GM23248 (cell line): ENCODE measurements at regions not wholly inside any gene's neighbourhood (a gene's known extent, or its start where the extent isn't known, plus 50 kb on each side); places are given as distances from the start of the nearest gene placed in this dataset.
"Not testable (repeated sequence)": the region's sequence is repeated elsewhere in the genome, so short reads cannot be mapped to it uniquely, and the experiment has no call there.

Source experiments
- DNase-seq: peaks from one replicate; pipeline ENCODE4 v3.0.0-alpha.2; 2015
- H2AFZ ChIP-seq: fragments of 200-600 bp; sonication (generic); 2 replicates; pipeline ENCODE4 v1.6.1; 2016; ENCODE audit warnings: antibody characterized with exemption
- H3F3A ChIP-seq: fragments of 200-600 bp; sonication (generic); 2 replicates; pipeline ENCODE4 v1.6.1; 2016; ENCODE audit warnings: mild to moderate bottlenecking, antibody characterized with exemption, mixed run types; ENCODE audit not compliant: insufficient read depth
- H3K27ac ChIP-seq: fragments of 200-600 bp; sonication (generic); 2 replicates; pipeline ENCODE4 v1.5.1; 2016; ENCODE audit warnings: mild to moderate bottlenecking
- H3K27me3 ChIP-seq: fragments of 200-600 bp; sonication (generic); replicated peaks from 2 replicates; pipeline ENCODE4 v1.6.1; 2016; ENCODE audit warnings: mild to moderate bottlenecking; ENCODE audit not compliant: insufficient read depth
- H3K36me3 ChIP-seq: fragments of 200-600 bp; sonication (generic); 2 replicates; pipeline ENCODE4 v1.6.1; 2016; ENCODE audit warnings: low read depth, mild to moderate bottlenecking
- H3K4me1 ChIP-seq: fragments of 200-600 bp; sonication (generic); 2 replicates; pipeline ENCODE4 v1.6.1; 2016; ENCODE audit warnings: mild to moderate bottlenecking; ENCODE audit not compliant: insufficient read depth
- H3K4me2 ChIP-seq: fragments of 200-600 bp; sonication (generic); one replicate; pipeline ENCODE4 v1.6.1; 2016; ENCODE audit warnings: mild to moderate bottlenecking; ENCODE audit not compliant: unreplicated experiment
- H3K4me3 ChIP-seq: fragments of 200-600 bp; sonication (generic); 2 replicates; pipeline ENCODE4 v1.5.1; 2016; ENCODE audit warnings: mild to moderate bottlenecking
- H3K79me2 ChIP-seq: fragments of 200-600 bp; sonication (generic); 2 replicates; pipeline ENCODE4 v1.6.1; 2016; ENCODE audit warnings: mild to moderate bottlenecking; ENCODE audit not compliant: insufficient read depth
- H3K9ac ChIP-seq: fragments of 200-600 bp; sonication (generic); 2 replicates; pipeline ENCODE4 v1.6.1; 2016; ENCODE audit warnings: mild to moderate bottlenecking
- H3K9me2 ChIP-seq: fragments of 200-600 bp; sonication (generic); 2 replicates; pipeline ENCODE4 v1.6.1; 2016; ENCODE audit warnings: mixed run types, mild to moderate bottlenecking, moderate library complexity; ENCODE audit not compliant: insufficient read depth
- H3K9me3 ChIP-seq: fragments of 200-600 bp; sonication (generic); one replicate; pipeline ENCODE4 v1.6.1; 2017; ENCODE audit warnings: low read depth
- H4K20me1 ChIP-seq: fragments of 200-600 bp; sonication (generic); 2 replicates; pipeline ENCODE4 v1.6.0; 2016; ENCODE audit not compliant: insufficient read depth
- EZH2 ChIP-seq: fragments of 200-600 bp; sonication (generic); IDR thresholded peaks from 2 replicates; pipeline ENCODE4 v1.6.1; 2018; ENCODE audit warnings: antibody characterized with exemption, mild to moderate bottlenecking; ENCODE audit not compliant: insufficient read depth, poor library complexity, severe bottlenecking
- EZH2phosphoT487 ChIP-seq: fragments of 200-600 bp; sonication (generic); IDR thresholded peaks from 2 replicates; pipeline ENCODE4 v1.6.1; 2018; ENCODE audit warnings: antibody characterized with exemption, moderate library complexity, mild to moderate bottlenecking, low read depth; ENCODE audit not compliant: insufficient read depth
- WGBS, 2 experiments: methylation state at CpG; one replicate each; pipeline ENCODE4 v1.1.6; 2015 to 2017; ENCODE audit warnings: low lambda C conversion rate in 2 of 2, low coverage in 1 of 2; ENCODE audit errors: missing lambda C conversion rate in 2 of 2; 5-methylcytosine and 5-hydroxymethylcytosine counted together
- in situ Hi-C: fragments of 300-500 bp; cut with MboI; formaldehyde crosslinking; loops from 2 replicates; pipeline ENCODE4 v1.15.0; 2020

DNA sequence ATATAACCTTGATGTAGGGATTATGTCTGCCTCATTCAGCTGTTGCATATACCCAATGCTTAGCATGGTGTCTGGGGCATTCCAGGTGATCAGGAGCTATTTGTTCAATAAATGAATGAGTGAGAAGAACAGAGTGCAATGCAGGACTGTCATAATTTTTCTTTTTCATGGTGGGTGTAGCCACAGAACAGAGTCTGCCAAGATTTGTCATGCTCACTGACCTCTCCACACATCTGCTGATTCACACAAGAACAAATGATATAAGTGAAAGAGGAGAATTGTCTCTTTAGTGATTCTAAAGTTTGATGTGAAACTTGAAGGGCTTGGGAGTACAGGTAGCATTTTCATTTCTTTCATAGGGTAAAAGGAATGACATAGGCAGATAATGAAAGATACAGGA lies 64.4 kb upstream of the TEX13D start:
- H4K20me1 ChIP-seq = no peaks in the 10 kb centered on the region
- no peaks in the 10 kb centered on the region for H3K27me3 ChIP-seq
- H3K4me3 ChIP-seq = no peak overlapping the region
- no peak overlapping the region for H2AFZ ChIP-seq
- no peaks in the 10 kb centered on the region for H3K9me3 ChIP-seq
- H3K36me3 ChIP-seq = no peaks in the 10 kb centered on the region
- DNase-seq = no peak
- H3K9me2 ChIP-seq = no peaks in the 10 kb centered on the region
- no peak overlapping the region for H3K4me2 ChIP-seq
- in situ Hi-C loops = no loop called here
- TF ChIP-seq EZH2phosphoT487 (no peak), EZH2 (no peak)
- H3K27ac ChIP-seq = no peak overlapping the region
- no peaks in the 10 kb centered on the region for H3K79me2 ChIP-seq
- H3K4me1 ChIP-seq = no peaks in the 10 kb centered on the region
- H3F3A ChIP-seq = no peaks in the 10 kb centered on the region
- no peak overlapping the region for H3K9ac ChIP-seq

DNA sequence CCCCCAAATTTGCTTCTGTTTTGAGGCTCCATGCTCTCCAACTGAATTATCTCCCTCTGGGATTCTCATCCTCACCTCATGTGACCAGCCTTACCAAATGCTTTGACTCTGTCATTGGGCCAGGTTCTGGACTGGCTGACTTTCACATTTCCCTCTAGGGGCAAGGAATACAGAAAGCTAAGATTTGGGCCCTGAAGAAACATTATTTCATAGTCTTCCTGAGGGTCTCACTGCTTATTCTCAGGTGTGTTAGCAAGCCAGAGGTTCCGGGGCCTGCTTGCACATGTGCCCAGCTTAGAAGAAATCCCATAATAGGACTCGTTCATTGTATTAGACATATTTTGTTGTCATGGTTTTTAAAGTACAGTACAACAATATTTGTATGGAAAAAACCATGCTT lies 62.6 kb upstream of the TEX13D start:
- H3K79me2 ChIP-seq = no peaks in the 10 kb centered on the region
- no peaks in the 10 kb centered on the region for H3F3A ChIP-seq
- no peak overlapping the region for H3K4me2 ChIP-seq
- in situ Hi-C loops = no loop called here
- no peaks in the 10 kb centered on the region for H3K27me3 ChIP-seq
- no peak overlapping the region for H3K9ac ChIP-seq
- no peak overlapping the region for H2AFZ ChIP-seq
- H3K9me3 ChIP-seq = no peaks in the 10 kb centered on the region
- H3K4me3 ChIP-seq = no peak overlapping the region
- H3K27ac ChIP-seq = no peak overlapping the region
- no peaks in the 10 kb centered on the region for H3K4me1 ChIP-seq
- no peak for DNase-seq
- H3K9me2 ChIP-seq = no peaks in the 10 kb centered on the region
- no peaks in the 10 kb centered on the region for H4K20me1 ChIP-seq
- H3K36me3 ChIP-seq = no peaks in the 10 kb centered on the region
- WGBS, 2 experiments = 40 to 51% methylated on average over 2 of the region's 2 CpGs
- TF ChIP-seq EZH2 = no peak
- no peak for TF ChIP-seq EZH2phosphoT487

DNA sequence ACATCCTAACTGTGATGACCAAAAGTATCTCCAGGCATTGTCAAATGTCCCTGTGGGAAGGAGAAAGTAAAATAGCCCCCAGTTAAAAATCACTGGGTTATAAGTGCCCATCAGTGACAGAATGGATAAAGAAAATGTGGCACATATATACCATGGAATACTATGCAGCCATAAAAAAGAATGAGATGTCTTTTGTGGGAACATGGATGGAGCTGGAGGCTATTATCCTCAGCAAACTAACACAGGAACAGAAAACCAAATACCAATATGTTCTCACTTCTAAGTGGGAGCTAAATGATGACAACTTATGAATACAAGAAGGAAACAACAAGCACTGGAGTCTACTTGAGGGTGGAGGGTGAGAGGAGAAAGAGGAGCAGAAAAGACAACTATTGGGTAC lies 60.9 kb upstream of the TEX13D start:
- H3K36me3 ChIP-seq, H2AFZ ChIP-seq, H3K4me3 ChIP-seq, H3F3A ChIP-seq, H3K27me3 ChIP-seq, H4K20me1 ChIP-seq, H3K9me2 ChIP-seq, DNase-seq, H3K79me2 ChIP-seq, H3K27ac ChIP-seq, H3K4me2 ChIP-seq, in situ Hi-C loops, H3K4me1 ChIP-seq, H3K9me3 ChIP-seq, H3K9ac ChIP-seq: not testable (repeated sequence)

DNA sequence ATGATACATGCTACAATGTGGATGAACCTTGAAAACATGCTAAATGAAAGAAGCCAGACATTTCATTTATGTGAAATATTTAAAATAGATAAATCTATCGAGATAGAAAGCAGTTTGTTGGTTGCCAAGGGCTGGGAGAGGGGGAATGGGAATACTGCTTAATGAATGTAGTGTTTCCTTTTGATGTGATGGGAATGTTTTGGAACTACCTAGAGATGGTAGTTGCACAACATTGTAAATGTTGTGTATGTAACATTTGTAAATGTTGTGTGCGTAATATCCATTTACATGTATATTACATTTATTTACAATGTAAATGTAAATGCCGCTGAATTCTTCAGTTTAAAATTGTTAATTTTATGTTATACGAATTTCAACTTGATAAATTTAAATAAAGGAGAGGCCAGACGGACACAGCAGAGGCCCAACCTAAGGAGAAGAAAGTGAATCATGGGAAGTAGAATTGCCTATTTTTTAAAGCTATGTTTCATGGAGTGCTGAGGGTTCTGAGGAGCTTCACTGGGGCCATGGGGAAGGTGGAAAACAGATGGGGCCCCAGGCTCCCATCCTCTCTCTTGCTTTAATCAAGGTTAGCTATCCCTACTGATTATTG lies 60.0 kb upstream of the TEX13D start:
- 71 to 78% methylated on average over 5 of the region's 5 CpGs for WGBS, 2 experiments
- no peaks in the 10 kb centered on the region for H3K36me3 ChIP-seq
- no peaks in the 10 kb centered on the region for H3K27me3 ChIP-seq
- H3K9me3 ChIP-seq = no peaks in the 10 kb centered on the region
- H2AFZ ChIP-seq = no peak overlapping the region
- H3K79me2 ChIP-seq = no peaks in the 10 kb centered on the region
- H3F3A ChIP-seq = no peaks in the 10 kb centered on the region
- H3K4me1 ChIP-seq = no peaks in the 10 kb centered on the region
- DNase-seq = no peak
- H4K20me1 ChIP-seq = no peaks in the 10 kb centered on the region
- TF ChIP-seq EZH2phosphoT487 = no peak
- no peak overlapping the region for H3K4me3 ChIP-seq
- in situ Hi-C loops = no loop called here
- no peaks in the 10 kb centered on the region for H3K9me2 ChIP-seq
- H3K4me2 ChIP-seq = no peak overlapping the region
- no peak overlapping the region for H3K27ac ChIP-seq
- no peak overlapping the region for H3K9ac ChIP-seq

DNA sequence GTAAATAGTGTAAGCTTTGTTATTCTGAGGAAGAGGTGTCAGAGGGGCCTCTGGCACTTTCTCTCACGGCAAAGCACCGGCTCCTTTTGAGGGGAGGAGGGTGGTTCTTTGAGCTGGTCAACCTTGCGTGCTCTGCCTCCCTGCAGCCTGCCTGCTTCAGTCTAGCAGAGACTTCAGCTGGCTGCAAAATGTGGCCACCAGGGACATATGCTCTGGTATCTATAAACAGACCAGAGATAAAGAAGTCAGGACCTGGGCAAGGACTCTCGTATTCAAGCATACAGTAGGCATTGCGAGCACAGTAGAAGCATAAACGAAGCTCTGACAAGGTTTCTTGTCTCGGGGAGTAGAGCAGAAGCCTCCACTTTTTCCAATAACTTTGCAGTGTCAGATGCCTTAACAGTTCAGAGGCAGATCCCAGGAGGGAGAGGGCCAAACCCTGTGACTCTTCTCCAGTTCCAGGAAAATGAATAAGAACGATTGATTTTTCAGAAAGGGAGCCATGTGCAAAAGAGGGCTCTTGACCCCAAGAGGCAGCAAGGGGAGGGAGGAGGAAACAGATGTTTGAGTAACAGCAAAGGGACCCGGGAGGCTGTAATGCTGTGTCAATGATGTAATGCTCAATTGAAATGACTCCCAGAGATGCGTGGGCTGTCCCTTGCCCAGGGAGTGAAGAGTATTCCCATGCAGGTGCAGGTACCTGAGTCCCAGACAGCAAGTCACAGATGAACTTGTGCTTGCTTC lies 57.9 kb upstream of the TEX13D start:
- H3K4me1 ChIP-seq = no peaks in the 10 kb centered on the region
- no peak overlapping the region for H3K4me3 ChIP-seq
- no peaks in the 10 kb centered on the region for H3F3A ChIP-seq
- H2AFZ ChIP-seq = no peak overlapping the region
- no peak for TF ChIP-seq EZH2phosphoT487
- no peak for TF ChIP-seq EZH2
- no peaks in the 10 kb centered on the region for H4K20me1 ChIP-seq
- no peak for DNase-seq
- no peak overlapping the region for H3K9ac ChIP-seq
- no peaks in the 10 kb centered on the region for H3K79me2 ChIP-seq
- no peaks in the 10 kb centered on the region for H3K9me3 ChIP-seq
- no peak overlapping the region for H3K27ac ChIP-seq
- no peak overlapping the region for H3K4me2 ChIP-seq
- no peaks in the 10 kb centered on the region for H3K36me3 ChIP-seq
- no peaks in the 10 kb centered on the region for H3K27me3 ChIP-seq
- in situ Hi-C loops = loop anchor here (25.0 kb wide), 1 partner anchor 113 kb away; no protein-coding TSS in a partner anchor
- 4 to 7% methylated on average over 10 of the region's 10 CpGs for WGBS, 2 experiments
- H3K9me2 ChIP-seq = no peaks in the 10 kb centered on the region
